Sigmoid colon (tissue), 6 donors: ENCODE measurements at regions not wholly inside any gene's neighbourhood (a gene's known extent, or its start where the extent isn't known, plus 50 kb on each side); places are given as distances from the start of the nearest gene placed in this dataset.

Experiments
- DNase-seq: peaks from one replicate; pipeline ENCODE4 v3.0.0-alpha.2; 2019
- H3K27ac ChIP-seq, 4 donors: fragments of 200-600 bp; sonication (generic); one replicate each; pipeline ENCODE4 v1.5.1; 2016 to 2019; ENCODE audit warnings: mild to moderate bottlenecking in 1 of 4
- H3K27me3 ChIP-seq, 3 donors: fragments of 200-600 bp; sonication (generic); one replicate each; pipeline ENCODE4 v1.5.1; 2019; ENCODE audit warnings: mild to moderate bottlenecking in 1 of 3
- H3K36me3 ChIP-seq, 4 donors: fragments of 200-600 bp; sonication (generic); one replicate each; pipeline ENCODE4 v1.5.1; 2016 to 2019
- H3K4me1 ChIP-seq, 4 donors: fragments of 200-600 bp; sonication (generic); one replicate each; pipeline ENCODE4 v1.5.1; 2017 to 2019
- H3K4me3 ChIP-seq, 4 donors: fragments of 200-600 bp; sonication (generic); one replicate each; pipeline ENCODE4 v1.5.1; 2017 to 2019; ENCODE audit warnings: mild to moderate bottlenecking in 2 of 4, moderate library complexity in 1 of 4
- H3K9me3 ChIP-seq, 4 donors: fragments of 200-600 bp in 3 of 4; sonication (generic) in 3 of 4; one replicate each; pipeline versions ENCODE4 v1.5.1 to v1.6.1; 2013 to 2019
- CTCF ChIP-seq, 4 experiments: fragments of 450-650 bp in 3 of 4; fragments of 200-600 bp in 1 of 4; IDR thresholded peaks; one replicate each; pipeline ENCODE4 v1.5.1; 2016 to 2019; ENCODE audit warnings: antibody characterized with exemption in 4 of 4, mild to moderate bottlenecking in 3 of 4, moderate library complexity in 2 of 4
- EP300 ChIP-seq, 4 donors: sonication (generic); formaldehyde crosslinking; IDR thresholded peaks; one replicate each; pipeline ENCODE4 v1.6.1; 2017; ENCODE audit warnings: antibody characterized with exemption in 4 of 4
- POLR2A ChIP-seq, 2 donors: fragments of 450-650 bp; IDR thresholded peaks; one replicate each; pipeline ENCODE4 v1.6.1; 2016; ENCODE audit warnings: antibody characterized with exemption in 2 of 2, mild to moderate bottlenecking in 2 of 2, moderate library complexity in 2 of 2
- POLR2AphosphoS5 ChIP-seq, 4 donors: sonication (generic); formaldehyde crosslinking; IDR thresholded peaks; one replicate each; pipeline ENCODE4 v1.6.1; 2017; ENCODE audit warnings: antibody characterized with exemption in 4 of 4
- WGBS, 2 donors: extraction: QIAGEN DNeasy Blood & Tissue Kit; methylation state at CpG; one replicate each; pipeline ENCODE4 v1.1.7; 2013; 5-methylcytosine and 5-hydroxymethylcytosine counted together
- intact Hi-C: fragments of 100-400 bp; cut with DNase I; formaldehyde crosslinking; loops from one replicate; pipeline ENCODE4 v1.15.1; 2023
- donor health status: healthy with polysubstance abuse.
- donor health status: healthy.

GRCh38 chr14:99100497-99101270 is 171.3 kb downstream of the BCL11B start:
- 83 to 87% methylated on average over 10 of the region's 10 CpGs for WGBS, 2 donors
- DNase-seq = no peak
- peaks cover 0 to 3% (median 0%) of the 10 kb centered on the region in 4 donors for H3K9me3 ChIP-seq
- TF ChIP-seq EP300 (IDR thresholded peaks at IDR 0.05) (no peak), POLR2AphosphoS5 (IDR thresholded peaks at IDR 0.05) (no peak), CTCF (IDR thresholded peaks at IDR 0.05) (no peak), POLR2A (IDR thresholded peaks at IDR 0.05) (no peak)
- H3K27me3 ChIP-seq = no peaks in the 10 kb centered on the region
- no peaks in the 10 kb centered on the region for H3K4me1 ChIP-seq
- no peak overlapping the region for H3K4me3 ChIP-seq
- no peak overlapping the region for H3K27ac ChIP-seq
- H3K36me3 ChIP-seq = no peaks in the 10 kb centered on the region
- intact Hi-C loops = no loop called here

- Histone ChIP-seq H3K4me1 (no peaks in the 10 kb centered on the region), H3K36me3 (no peaks in the 10 kb centered on the region), H3K4me3 (no peak overlapping the region), H3K9me3 (peaks cover 0 to 3% (median 0%) of the 10 kb centered on the region in 4 donors), H3K27me3 (no peaks in the 10 kb centered on the region), H3K27ac (no peak overlapping the region)
- TF ChIP-seq CTCF (IDR thresholded peaks at IDR 0.05) = no peak
- no peak for TF ChIP-seq EP300 (IDR thresholded peaks at IDR 0.05)
- no peak for TF ChIP-seq POLR2A (IDR thresholded peaks at IDR 0.05)
- no peak for TF ChIP-seq POLR2AphosphoS5 (IDR thresholded peaks at IDR 0.05)
- WGBS, 2 donors = 71 to 80% methylated on average over 6 of the region's 6 CpGs
- no peak for DNase-seq
- intact Hi-C loops = no loop called here
Observed at GRCh38 chr14:99101855-99102461, 170.0 kb downstream of the BCL11B start.

GRCh38 chr14:99116741-99117295 is 155.2 kb downstream of the BCL11B start:
- Histone ChIP-seq H3K4me3 (no peak overlapping the region), H3K27ac (no peak overlapping the region), H3K27me3 (peaks cover 9 to 40% (median 20%) of the 10 kb centered on the region in 3 donors), H3K4me1 (peaks cover 0 to 6% (median 0%) of the 10 kb centered on the region in 4 donors), H3K36me3 (no peaks in the 10 kb centered on the region), H3K9me3 (peaks cover 0 to 4% (median 0%) of the 10 kb centered on the region in 4 donors)
- no peak for DNase-seq
- TF ChIP-seq CTCF (IDR thresholded peaks at IDR 0.05) (no peak), EP300 (IDR thresholded peaks at IDR 0.05) (no peak), POLR2A (IDR thresholded peaks at IDR 0.05) (no peak), POLR2AphosphoS5 (IDR thresholded peaks at IDR 0.05) (no peak)
- intact Hi-C loops = no loop called here
- 80 to 90% methylated on average over 9 of the region's 9 CpGs for WGBS, 2 donors

DNA sequence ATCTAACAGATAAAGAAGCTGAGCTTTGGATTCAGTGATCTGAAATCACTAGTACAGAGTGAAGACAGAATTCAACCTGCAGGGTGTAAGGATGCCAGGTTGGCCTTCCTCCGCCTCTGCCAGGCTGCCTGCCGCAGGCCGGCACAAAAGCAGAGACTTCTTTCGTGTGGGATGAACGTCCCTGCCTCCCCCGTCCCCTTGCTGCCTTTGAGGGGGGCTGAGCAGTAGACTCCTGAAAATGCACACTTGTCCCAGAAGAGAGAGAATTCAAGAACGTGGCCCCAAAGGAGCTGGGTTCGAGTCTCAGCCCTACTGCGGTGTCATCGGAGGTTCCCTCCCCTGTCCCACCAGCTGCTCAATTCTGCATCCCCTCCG is 154.3 kb downstream of the BCL11B start:
- TF ChIP-seq EP300 (IDR thresholded peaks at IDR 0.05) (no peak), POLR2AphosphoS5 (IDR thresholded peaks at IDR 0.05) (no peak), CTCF (IDR thresholded peaks at IDR 0.05) (no peak), POLR2A (IDR thresholded peaks at IDR 0.05) (no peak)
- Histone ChIP-seq H3K27ac (no peak overlapping the region), H3K4me1 (peaks cover 0 to 6% (median 0%) of the 10 kb centered on the region in 4 donors), H3K36me3 (no peaks in the 10 kb centered on the region), H3K9me3 (peaks cover 0 to under 1% (median 0%) of the 10 kb centered on the region in 4 donors), H3K27me3 (peaks cover 9 to 40% (median 20%) of the 10 kb centered on the region in 3 donors), H3K4me3 (no peak overlapping the region)
- WGBS, 2 donors = 68 to 70% methylated on average over 11 of the region's 11 CpGs
- intact Hi-C loops = no loop called here
- DNase-seq = no peak
